ENCODE measurements at regions not wholly inside any gene's neighbourhood (a gene's known extent, or its start where the extent isn't known, plus 50 kb on each side); places are given as distances from the start of the nearest gene placed in this dataset.

DNA sequence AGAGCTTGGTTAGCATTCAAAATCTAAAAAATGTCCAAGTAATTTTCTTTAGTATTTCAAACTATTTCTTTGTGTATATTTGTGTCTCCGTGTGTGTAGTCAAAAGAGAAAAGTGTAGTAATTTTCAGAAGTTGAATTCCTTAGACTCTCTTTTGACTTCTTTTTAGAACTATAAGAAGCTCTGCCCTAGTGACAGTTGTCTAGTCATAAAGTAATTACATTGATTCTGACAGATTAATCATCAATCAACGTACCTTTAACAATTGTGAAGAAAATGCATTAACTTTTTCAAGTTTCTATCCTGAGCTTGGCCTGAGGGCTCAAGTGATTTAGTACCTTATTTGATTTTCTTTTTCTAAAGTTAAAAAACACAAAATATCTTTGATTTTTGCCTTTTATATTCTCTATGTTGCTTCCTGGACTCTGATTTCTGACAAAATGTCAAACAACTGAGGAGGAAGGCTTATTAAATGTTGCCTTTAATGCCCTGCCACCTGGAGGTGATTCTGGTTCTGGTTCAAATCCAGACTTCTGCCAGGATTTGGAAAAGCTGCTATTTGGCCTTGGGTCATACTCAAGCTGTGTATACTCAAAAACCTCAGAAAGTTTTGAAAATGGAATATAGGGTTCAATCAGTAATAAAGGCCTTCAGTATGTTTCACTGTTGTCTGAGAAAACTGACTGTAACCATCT, 653.6 kb downstream of the NSUN3 start:
- WGBS: 82% methylated on average over 2 of the region's 2 CpGs

DNA sequence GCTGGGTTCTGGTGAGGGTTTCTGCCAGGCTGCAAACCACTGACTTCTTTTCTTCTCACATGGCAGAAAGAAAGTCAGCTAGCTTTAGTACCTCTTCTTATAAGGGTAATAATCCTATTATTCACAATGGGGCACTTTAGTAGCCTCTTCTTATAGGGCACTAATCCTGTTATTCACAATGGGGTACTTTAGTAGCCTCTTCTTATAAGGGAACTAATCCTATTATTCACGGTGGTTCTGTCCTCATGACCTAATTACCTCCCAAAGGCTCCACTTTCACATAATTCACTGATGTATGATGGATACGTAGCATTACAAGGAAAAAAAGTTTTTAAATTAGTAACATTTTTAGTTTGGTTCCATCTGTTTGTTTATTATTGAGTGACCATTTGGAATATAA, 671.3 kb downstream of the NSUN3 start:
- H3K9me3 ChIP-seq (ENCODE audit: control insufficient read depth, low read length): no peaks in the 10 kb centered on the region
- intact Hi-C loops (cut with DNase I): no loop called here
- 60% methylated on average over 2 of the region's 2 CpGs for WGBS
- H3K27me3 ChIP-seq (ENCODE audit: control insufficient read depth, insufficient read depth): no peaks in the 10 kb centered on the region
- no peak overlapping the region for H3K4me3 ChIP-seq (ENCODE audit: low read length)
- H3K4me1 ChIP-seq (ENCODE audit: control insufficient read depth, insufficient read depth, low read length): no peaks in the 10 kb centered on the region
- DNase-seq: no peak
- no peak for ATAC-seq
- no peak overlapping the region for H3K27ac ChIP-seq (ENCODE audit: low read length)

More for the DNA sequence above, 653.6 kb downstream of the NSUN3 start:
- Histone ChIP-seq H3K9me3 (ENCODE audit: control insufficient read depth, low read length) (no peaks in the 10 kb centered on the region), H3K27ac (ENCODE audit: low read length) (no peak overlapping the region), H3K4me1 (ENCODE audit: control insufficient read depth, insufficient read depth, low read length) (no peaks in the 10 kb centered on the region), H3K27me3 (ENCODE audit: control insufficient read depth, insufficient read depth) (no peaks in the 10 kb centered on the region), H3K4me3 (ENCODE audit: low read length) (no peak overlapping the region)
- intact Hi-C loops (cut with DNase I): no loop called here
- ATAC-seq: no peak
- no peak for DNase-seq

DNA sequence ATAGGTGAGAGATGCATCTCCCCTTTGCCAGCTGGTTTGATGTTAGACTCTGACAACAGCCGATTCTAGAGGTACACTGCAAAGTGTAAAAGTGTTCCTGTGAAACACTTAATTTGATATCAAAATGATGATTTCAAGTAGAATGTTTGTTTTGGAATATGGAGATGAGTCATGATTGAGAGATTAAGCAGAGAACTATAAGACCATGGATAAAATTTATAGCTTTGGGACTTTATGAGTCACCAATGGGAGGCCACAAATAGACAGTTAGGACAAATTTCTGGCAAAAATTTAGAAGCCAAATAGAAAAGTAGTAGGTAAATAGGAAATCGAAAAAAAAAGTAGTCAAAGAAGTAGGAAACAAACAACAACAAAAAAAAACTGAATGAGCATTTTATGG, 672.5 kb downstream of the NSUN3 start:
- ATAC-seq: no peak
- no peaks in the 10 kb centered on the region for H3K4me1 ChIP-seq (ENCODE audit: control insufficient read depth, insufficient read depth, low read length)
- no peaks in the 10 kb centered on the region for H3K9me3 ChIP-seq (ENCODE audit: control insufficient read depth, low read length)
- DNase-seq: no peak
- H3K27me3 ChIP-seq (ENCODE audit: control insufficient read depth, insufficient read depth): no peaks in the 10 kb centered on the region
- H3K27ac ChIP-seq (ENCODE audit: low read length): no peak overlapping the region
- intact Hi-C loops (cut with DNase I): no loop called here
- WGBS: 73% methylated on average over 2 of the region's 2 CpGs
- no peak overlapping the region for H3K4me3 ChIP-seq (ENCODE audit: low read length)

DNA sequence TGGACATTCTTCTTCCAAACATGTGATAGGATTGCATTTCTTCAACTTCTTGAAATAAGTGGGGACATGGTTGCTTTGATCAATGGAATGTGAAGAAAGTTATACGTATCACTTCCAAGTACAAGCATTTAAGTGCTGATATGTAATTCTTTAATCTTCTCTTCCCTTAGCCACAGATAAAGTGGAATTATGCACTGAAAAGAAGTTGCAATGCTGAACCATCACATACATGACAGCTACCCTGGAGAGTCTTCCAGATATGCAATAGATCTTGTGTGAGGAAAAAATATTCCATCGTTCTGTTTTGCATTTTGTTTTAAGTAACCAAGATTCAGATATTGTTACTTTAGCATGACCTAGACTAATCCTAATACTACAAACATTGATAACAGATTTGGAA, 674.3 kb downstream of the NSUN3 start:
- Histone ChIP-seq H3K27ac (ENCODE audit: low read length) (no peak overlapping the region), H3K27me3 (ENCODE audit: control insufficient read depth, insufficient read depth) (no peaks in the 10 kb centered on the region), H3K4me1 (ENCODE audit: control insufficient read depth, insufficient read depth, low read length) (no peaks in the 10 kb centered on the region), H3K4me3 (ENCODE audit: low read length) (no peak overlapping the region), H3K9me3 (ENCODE audit: control insufficient read depth, low read length) (no peaks in the 10 kb centered on the region)
- intact Hi-C loops (cut with DNase I): no loop called here
- DNase-seq: no peak
- ATAC-seq: no peak
- 49% methylated on average over 2 of the region's 2 CpGs for WGBS

DNA sequence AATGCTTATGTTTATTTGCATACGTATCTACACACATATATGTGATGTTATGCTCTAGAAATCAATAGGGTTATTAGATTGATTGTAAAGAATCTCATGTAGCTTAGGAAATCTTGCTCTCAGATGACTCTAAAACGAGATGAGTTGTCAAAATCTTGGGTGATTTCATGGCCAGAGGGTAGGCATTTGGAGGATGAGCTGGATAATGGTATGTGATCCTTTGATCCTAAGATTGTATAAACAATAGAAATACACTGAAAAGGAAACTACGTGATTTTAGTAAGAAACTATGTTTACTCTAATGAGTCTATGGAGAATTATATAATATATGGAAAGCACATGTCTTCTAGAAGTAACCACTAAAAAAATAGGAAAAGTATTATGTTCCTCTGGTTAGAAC, 676.6 kb downstream of the NSUN3 start:
- Histone ChIP-seq H3K9me3 (ENCODE audit: control insufficient read depth, low read length) (no peaks in the 10 kb centered on the region), H3K27me3 (ENCODE audit: control insufficient read depth, insufficient read depth) (no peaks in the 10 kb centered on the region), H3K4me3 (ENCODE audit: low read length) (no peak overlapping the region), H3K27ac (ENCODE audit: low read length) (no peak overlapping the region), H3K4me1 (ENCODE audit: control insufficient read depth, insufficient read depth, low read length) (no peaks in the 10 kb centered on the region)
- WGBS: 56% methylated on average over 3 of the region's 3 CpGs
- no peak for DNase-seq
- intact Hi-C loops (cut with DNase I): no loop called here
- ATAC-seq: no peak

DNA sequence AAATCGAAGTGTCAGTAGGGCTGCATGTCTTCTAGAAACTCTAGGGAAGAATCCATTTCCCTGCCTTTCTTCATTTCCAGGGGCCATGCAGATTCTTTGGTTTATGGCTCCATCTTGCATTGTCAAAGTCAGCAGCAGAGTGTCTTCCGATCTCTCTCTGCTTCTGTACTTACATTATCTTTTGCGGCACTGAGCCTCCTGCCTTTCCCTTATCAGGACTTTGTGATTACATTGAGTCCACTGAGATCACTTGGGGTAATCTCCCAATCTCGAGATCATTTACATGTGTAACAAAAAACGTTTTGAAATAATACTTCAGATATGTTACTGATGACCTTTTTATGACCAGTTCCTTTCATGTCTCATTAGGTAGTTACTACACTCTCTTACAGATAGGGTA, 695.9 kb downstream of the NSUN3 start:
- H3K27me3 ChIP-seq (ENCODE audit: control insufficient read depth, insufficient read depth): no peaks in the 10 kb centered on the region
- ATAC-seq (no peak), DNase-seq (no peak)
- intact Hi-C loops (cut with DNase I): no loop called here
- H3K4me1 ChIP-seq (ENCODE audit: control insufficient read depth, insufficient read depth, low read length): no peaks in the 10 kb centered on the region
- no peak overlapping the region for H3K4me3 ChIP-seq (ENCODE audit: low read length)
- no peaks in the 10 kb centered on the region for H3K9me3 ChIP-seq (ENCODE audit: control insufficient read depth, low read length)
- H3K27ac ChIP-seq (ENCODE audit: low read length): no peak overlapping the region
- 46% methylated on average over 5 of the region's 5 CpGs for WGBS

DNA sequence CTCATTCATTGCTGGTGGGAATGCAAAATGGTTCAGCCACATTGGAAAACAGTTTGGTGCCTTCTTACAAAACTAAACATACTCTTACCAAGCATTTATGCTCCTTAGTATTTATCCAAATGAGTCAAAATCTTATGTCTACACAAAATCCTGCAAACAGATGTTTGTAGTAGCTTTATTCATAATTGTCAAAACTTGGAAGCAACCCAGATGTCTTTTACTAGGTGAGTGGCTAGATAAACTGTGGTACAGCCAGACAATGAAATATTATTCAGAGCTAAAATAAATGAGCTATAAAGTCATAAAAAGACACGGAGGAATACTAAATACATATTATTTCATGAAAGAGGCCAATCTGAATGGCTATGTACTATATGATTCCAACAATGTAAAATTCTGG, 709.5 kb downstream of the NSUN3 start:
- Histone ChIP-seq H3K4me1 (ENCODE audit: control insufficient read depth, insufficient read depth, low read length) (no peaks in the 10 kb centered on the region), H3K9me3 (ENCODE audit: control insufficient read depth, low read length) (no peaks in the 10 kb centered on the region), H3K27me3 (ENCODE audit: control insufficient read depth, insufficient read depth) (no peaks in the 10 kb centered on the region), H3K4me3 (ENCODE audit: low read length) (no peak overlapping the region), H3K27ac (ENCODE audit: low read length) (no peak overlapping the region)
- WGBS: 68% methylated on average over 1 of the region's 1 CpG
- intact Hi-C loops (cut with DNase I): no loop called here
- no peak for DNase-seq
- ATAC-seq: no peak

DNA sequence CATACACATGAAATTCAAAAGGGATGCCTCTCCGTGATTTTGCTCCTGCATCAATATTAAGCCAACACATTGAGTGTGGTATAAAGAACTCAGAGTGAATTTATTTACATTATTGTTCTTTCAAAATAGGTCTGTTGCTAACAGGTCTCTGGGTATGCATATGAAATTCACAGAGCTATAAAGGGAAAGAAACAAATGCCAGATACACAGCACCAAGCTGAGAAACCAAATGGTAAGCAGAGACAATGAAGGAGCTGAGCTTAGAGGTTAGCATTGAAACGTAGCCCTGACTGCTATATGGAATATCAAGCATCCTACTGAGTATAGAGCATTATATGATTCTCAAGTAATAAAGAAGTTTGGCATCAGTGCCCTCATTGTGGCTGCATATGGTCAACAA, 712.9 kb downstream of the NSUN3 start:
- H3K27ac ChIP-seq (ENCODE audit: low read length): no peak overlapping the region
- H3K4me3 ChIP-seq (ENCODE audit: low read length): no peak overlapping the region
- no peaks in the 10 kb centered on the region for H3K4me1 ChIP-seq (ENCODE audit: control insufficient read depth, insufficient read depth, low read length)
- ATAC-seq: no peak
- H3K9me3 ChIP-seq (ENCODE audit: control insufficient read depth, low read length): no peaks in the 10 kb centered on the region
- no peaks in the 10 kb centered on the region for H3K27me3 ChIP-seq (ENCODE audit: control insufficient read depth, insufficient read depth)
- 70% methylated on average over 2 of the region's 2 CpGs for WGBS
- DNase-seq: no peak
- intact Hi-C loops (cut with DNase I): no loop called here

DNA sequence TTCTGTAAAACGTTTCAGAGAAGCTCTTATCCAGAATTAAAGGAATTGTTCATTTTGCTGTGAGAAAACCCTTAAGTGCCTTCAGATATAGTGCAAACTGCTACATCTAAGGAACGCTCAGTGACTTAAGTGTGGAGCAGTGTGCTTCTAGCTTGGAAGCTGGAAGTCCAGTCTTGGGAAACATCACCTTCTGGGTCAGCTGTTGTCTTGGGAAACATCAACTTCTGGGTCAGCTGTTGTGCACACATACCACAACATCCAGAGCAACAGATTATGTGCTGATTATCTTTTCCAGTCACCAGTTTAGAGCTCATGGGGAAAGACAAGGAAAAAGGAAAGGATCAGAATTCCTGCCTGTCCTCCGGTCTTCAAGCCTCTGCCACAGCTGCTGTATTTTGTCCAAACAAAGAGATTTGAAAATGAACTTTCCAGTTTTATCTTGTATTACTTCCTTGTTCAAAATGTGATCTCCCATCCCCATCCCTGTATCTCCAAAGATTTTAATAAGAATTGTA, 713.6 kb downstream of the NSUN3 start:
- DNase-seq: no peak
- Histone ChIP-seq H3K9me3 (ENCODE audit: control insufficient read depth, low read length) (no peaks in the 10 kb centered on the region), H3K4me1 (ENCODE audit: control insufficient read depth, insufficient read depth, low read length) (no peaks in the 10 kb centered on the region), H3K4me3 (ENCODE audit: low read length) (no peak overlapping the region), H3K27ac (ENCODE audit: low read length) (no peak overlapping the region), H3K27me3 (ENCODE audit: control insufficient read depth, insufficient read depth) (no peaks in the 10 kb centered on the region)
- 47% methylated on average over 3 of the region's 3 CpGs for WGBS
- intact Hi-C loops (cut with DNase I): no loop called here
- ATAC-seq: no peak

DNA sequence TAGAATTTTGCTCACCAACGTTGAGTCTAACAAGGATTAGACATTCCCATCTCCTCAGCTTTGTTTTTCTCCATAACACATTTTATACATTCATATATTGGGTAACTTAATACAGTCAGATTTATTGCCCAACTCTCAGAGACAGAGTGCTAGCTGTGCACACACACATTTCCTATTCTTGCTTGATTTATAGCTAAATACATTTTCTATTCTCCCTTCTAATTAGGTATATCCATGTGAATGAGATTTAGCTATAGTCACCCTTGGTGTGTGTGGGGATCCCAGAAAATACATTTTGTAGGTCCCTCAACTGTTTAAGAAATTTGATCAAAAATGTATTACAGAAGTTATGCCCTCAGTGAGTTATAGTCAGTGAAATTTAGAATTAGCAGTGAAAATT, 715.4 kb downstream of the NSUN3 start:
- DNase-seq (no peak), ATAC-seq (no peak)
- no peaks in the 10 kb centered on the region for H3K27me3 ChIP-seq (ENCODE audit: control insufficient read depth, insufficient read depth)
- 56% methylated on average over 1 of the region's 1 CpG for WGBS
- H3K4me3 ChIP-seq (ENCODE audit: low read length): no peak overlapping the region
- intact Hi-C loops (cut with DNase I): no loop called here
- H3K4me1 ChIP-seq (ENCODE audit: control insufficient read depth, insufficient read depth, low read length): no peaks in the 10 kb centered on the region
- H3K9me3 ChIP-seq (ENCODE audit: control insufficient read depth, low read length): no peaks in the 10 kb centered on the region
- no peak overlapping the region for H3K27ac ChIP-seq (ENCODE audit: low read length)

DNA sequence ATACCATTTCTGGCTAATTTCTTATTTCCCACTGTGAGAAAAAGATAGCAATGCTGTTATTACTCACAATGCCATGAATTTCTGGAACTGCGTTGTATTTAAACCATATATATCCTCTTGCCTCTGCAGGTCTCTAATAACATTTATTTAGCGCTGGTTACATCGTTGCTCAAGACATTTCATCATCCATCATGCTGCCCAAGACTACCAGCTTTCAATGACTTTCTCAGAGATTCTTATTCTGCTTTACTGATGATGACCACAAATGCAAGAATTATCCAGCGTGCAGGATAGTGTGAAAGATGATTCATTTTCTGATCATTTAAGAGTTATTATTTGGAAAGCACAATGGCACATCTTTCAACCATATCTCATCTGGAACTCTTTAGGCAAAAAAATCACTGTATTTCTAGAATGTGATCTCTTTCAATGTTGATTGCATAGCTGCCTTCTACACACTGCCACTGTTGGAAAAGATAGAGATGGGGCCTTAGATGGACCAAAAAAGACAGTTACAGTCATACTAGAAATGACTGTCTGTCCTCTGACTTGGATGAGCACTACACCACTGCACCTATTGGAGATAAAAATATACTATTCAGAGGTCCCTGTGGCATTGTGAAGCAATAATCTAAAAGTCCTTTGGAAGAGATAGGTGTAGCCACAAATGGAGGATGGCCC, 716.1 kb downstream of the NSUN3 start:
- intact Hi-C loops (cut with DNase I): no loop called here
- WGBS: 88% methylated on average over 4 of the region's 4 CpGs
- Histone ChIP-seq H3K27ac (ENCODE audit: low read length) (no peak overlapping the region), H3K27me3 (ENCODE audit: control insufficient read depth, insufficient read depth) (no peaks in the 10 kb centered on the region), H3K4me3 (ENCODE audit: low read length) (no peak overlapping the region), H3K4me1 (ENCODE audit: control insufficient read depth, insufficient read depth, low read length) (no peaks in the 10 kb centered on the region), H3K9me3 (ENCODE audit: control insufficient read depth, low read length) (no peaks in the 10 kb centered on the region)
- ATAC-seq (no peak), DNase-seq (no peak)
